Fibroblast of skin of abdomen (primary cell): ENCODE measurements at regions not wholly inside any gene's neighbourhood (a gene's known extent, or its start where the extent isn't known, plus 50 kb on each side); places are given as distances from the start of the nearest gene placed in this dataset.

Experiments
- DNase-seq: peaks from one replicate; pipeline ENCODE4 v3.0.0-alpha.2; 2013

DNA sequence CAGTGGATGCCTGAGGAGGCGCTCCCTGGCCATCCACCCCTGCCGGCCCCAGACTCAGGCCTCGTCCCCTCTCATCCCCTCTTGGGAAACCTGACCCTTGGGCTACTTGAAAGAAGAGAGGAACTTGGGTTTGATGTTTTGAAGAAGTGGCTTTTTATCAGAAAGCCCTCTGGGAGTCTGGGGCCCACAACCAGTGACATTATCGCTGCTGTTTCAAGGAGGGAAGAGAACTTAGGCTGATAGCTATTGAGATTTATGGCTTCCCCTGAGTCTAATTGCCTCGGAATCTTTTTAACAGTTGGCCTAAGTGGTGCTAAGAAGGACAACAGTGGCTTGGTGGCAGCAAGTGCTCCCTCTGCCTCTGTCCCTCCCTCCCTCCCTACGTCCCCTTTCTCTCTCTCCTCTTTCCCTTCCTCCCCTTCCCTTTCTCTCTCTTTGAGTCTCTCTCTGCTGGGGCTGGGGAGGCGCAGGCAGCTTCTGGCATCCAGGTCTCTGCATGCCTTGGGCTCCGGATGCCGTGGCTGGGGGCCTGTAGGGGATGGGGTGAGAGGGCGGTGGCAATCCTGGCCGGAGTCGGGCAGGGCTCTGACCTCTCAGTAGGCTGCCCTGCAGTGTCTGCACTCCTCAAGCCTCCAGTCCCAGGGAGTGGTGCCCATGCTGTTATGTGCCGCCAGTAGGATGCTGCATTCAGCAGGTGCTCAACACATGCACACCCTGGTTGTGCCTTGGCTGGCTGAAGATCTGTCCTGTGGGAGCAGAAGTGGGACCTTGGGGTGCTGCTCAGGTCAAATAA, 49.6 kb upstream of the RXRA start:
- no peak for DNase-seq
